Ishikawa (cell line): ENCODE measurements at regions not wholly inside any gene's neighbourhood (a gene's known extent, or its start where the extent isn't known, plus 50 kb on each side); places are given as distances from the start of the nearest gene placed in this dataset.

Experiments
- CEBPB ChIP-seq: IDR thresholded peaks from 2 replicates; pipeline ENCODE4 v1.6.1; 2012
- EGR1 ChIP-seq: IDR thresholded peaks from 2 replicates; pipeline ENCODE4 v1.6.1; 2012
- EP300 ChIP-seq: IDR thresholded peaks from 2 replicates; pipeline ENCODE4 v1.6.1; 2012; ENCODE audit warnings: borderline replicate concordance
- NFIC ChIP-seq: IDR thresholded peaks from 2 replicates; pipeline ENCODE4 v1.6.1; 2012
- RAD21 ChIP-seq: IDR thresholded peaks from 2 replicates; pipeline ENCODE4 v1.6.1; 2012; ENCODE audit warnings: low read depth
- TAF1 ChIP-seq: IDR thresholded peaks from 2 replicates; pipeline ENCODE4 v1.6.1; 2012; ENCODE audit warnings: low read depth, mild to moderate bottlenecking
- TEAD4 ChIP-seq: IDR thresholded peaks from 2 replicates; pipeline ENCODE4 v1.6.1; 2012
- YY1 ChIP-seq: IDR thresholded peaks from 2 replicates; pipeline ENCODE4 v1.6.1; 2012; ENCODE audit warnings: low read depth
- TF ChIP-seq, protein P1 (sequence below): IDR thresholded peaks from 2 replicates; pipeline ENCODE4 v1.6.1; 2012
- TF ChIP-seq, protein P2 (sequence below): IDR thresholded peaks from 2 replicates; pipeline ENCODE4 v1.6.1; 2012; ENCODE audit warnings: low read depth, mild to moderate bottlenecking
- TF ChIP-seq, protein P3 (sequence below): IDR thresholded peaks from 2 replicates; pipeline ENCODE4 v1.6.1; 2012

DNA sequence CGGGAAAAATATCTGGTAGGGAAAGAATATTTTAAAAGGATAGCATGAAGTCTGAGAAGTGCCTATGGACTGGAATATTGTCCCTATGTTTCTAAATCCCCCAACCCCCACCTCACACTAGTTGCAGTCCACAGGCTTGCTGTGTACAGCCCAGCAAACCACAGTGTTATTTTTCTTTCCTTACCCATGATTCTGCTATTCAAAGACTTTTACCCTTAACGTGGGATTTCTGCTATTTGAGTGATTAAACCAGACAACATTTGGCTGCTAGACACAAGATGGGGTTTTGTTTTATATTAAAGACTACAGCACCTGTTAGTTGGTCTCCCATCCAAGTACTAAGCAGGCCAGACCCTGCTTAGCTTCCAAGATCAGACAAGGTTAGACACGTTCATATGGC, 120.5 kb upstream of the MYO3A start:
- TF ChIP-seq EGR1 (no peak), EP300 (no peak), TAF1 (no peak), RAD21 (no peak), NFIC (no peak), TEAD4 (no peak), CEBPB (no peak), YY1 (no peak)
- TF ChIP-seq, protein P1, sequence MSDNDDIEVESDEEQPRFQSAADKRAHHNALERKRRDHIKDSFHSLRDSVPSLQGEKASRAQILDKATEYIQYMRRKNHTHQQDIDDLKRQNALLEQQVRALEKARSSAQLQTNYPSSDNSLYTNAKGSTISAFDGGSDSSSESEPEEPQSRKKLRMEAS, result no peak
- TF ChIP-seq, protein P2, sequence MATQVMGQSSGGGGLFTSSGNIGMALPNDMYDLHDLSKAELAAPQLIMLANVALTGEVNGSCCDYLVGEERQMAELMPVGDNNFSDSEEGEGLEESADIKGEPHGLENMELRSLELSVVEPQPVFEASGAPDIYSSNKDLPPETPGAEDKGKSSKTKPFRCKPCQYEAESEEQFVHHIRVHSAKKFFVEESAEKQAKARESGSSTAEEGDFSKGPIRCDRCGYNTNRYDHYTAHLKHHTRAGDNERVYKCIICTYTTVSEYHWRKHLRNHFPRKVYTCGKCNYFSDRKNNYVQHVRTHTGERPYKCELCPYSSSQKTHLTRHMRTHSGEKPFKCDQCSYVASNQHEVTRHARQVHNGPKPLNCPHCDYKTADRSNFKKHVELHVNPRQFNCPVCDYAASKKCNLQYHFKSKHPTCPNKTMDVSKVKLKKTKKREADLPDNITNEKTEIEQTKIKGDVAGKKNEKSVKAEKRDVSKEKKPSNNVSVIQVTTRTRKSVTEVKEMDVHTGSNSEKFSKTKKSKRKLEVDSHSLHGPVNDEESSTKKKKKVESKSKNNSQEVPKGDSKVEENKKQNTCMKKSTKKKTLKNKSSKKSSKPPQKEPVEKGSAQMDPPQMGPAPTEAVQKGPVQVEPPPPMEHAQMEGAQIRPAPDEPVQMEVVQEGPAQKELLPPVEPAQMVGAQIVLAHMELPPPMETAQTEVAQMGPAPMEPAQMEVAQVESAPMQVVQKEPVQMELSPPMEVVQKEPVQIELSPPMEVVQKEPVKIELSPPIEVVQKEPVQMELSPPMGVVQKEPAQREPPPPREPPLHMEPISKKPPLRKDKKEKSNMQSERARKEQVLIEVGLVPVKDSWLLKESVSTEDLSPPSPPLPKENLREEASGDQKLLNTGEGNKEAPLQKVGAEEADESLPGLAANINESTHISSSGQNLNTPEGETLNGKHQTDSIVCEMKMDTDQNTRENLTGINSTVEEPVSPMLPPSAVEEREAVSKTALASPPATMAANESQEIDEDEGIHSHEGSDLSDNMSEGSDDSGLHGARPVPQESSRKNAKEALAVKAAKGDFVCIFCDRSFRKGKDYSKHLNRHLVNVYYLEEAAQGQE, result no peak
- TF ChIP-seq, protein P3, sequence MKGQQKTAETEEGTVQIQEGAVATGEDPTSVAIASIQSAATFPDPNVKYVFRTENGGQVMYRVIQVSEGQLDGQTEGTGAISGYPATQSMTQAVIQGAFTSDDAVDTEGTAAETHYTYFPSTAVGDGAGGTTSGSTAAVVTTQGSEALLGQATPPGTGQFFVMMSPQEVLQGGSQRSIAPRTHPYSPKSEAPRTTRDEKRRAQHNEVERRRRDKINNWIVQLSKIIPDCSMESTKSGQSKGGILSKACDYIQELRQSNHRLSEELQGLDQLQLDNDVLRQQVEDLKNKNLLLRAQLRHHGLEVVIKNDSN, result no peak
